Activated naive CD8-positive, alpha-beta T cell treated with anti-CD3 and anti-CD28 coated beads, Interleukin-2, amount 50 U/mL, for 24 hours (primary cell): ENCODE measurements at regions not wholly inside any gene's neighbourhood (a gene's known extent, or its start where the extent isn't known, plus 50 kb on each side); places are given as distances from the start of the nearest gene placed in this dataset.
"Not testable (repeated sequence)": the region's sequence is repeated elsewhere in the genome, so short reads cannot be mapped to it uniquely, and the experiment has no call there.

Source experiments
- ATAC-seq: fragments of 150-1000 bp; cut with Tn5 transposase; one replicate; pipeline ENCODE4 v1.10.0; 2021
- DNase-seq: peaks from one replicate; pipeline ENCODE4 v3.0.0; 2021
- H3K27ac Mint-ChIP-seq: one replicate; pipeline ENCODE4 v1.8.0; 2021; ENCODE audit warnings: mild to moderate bottlenecking, mixed read lengths
- H3K27me3 Mint-ChIP-seq: one replicate; pipeline ENCODE4 v1.8.0; 2021; ENCODE audit warnings: mixed read lengths
- H3K36me3 Mint-ChIP-seq: one replicate; pipeline ENCODE4 v1.8.0; 2021; ENCODE audit warnings: low read depth, mixed read lengths
- H3K4me1 Mint-ChIP-seq: one replicate; pipeline ENCODE4 v1.8.0; 2021; ENCODE audit warnings: mixed read lengths
- H3K4me3 Mint-ChIP-seq: one replicate; pipeline ENCODE4 v1.8.0; 2021; ENCODE audit warnings: mild to moderate bottlenecking, moderate library complexity, mixed read lengths
- H3K9me3 Mint-ChIP-seq: one replicate; pipeline ENCODE4 v1.8.0; 2021; ENCODE audit warnings: mixed read lengths

DNA sequence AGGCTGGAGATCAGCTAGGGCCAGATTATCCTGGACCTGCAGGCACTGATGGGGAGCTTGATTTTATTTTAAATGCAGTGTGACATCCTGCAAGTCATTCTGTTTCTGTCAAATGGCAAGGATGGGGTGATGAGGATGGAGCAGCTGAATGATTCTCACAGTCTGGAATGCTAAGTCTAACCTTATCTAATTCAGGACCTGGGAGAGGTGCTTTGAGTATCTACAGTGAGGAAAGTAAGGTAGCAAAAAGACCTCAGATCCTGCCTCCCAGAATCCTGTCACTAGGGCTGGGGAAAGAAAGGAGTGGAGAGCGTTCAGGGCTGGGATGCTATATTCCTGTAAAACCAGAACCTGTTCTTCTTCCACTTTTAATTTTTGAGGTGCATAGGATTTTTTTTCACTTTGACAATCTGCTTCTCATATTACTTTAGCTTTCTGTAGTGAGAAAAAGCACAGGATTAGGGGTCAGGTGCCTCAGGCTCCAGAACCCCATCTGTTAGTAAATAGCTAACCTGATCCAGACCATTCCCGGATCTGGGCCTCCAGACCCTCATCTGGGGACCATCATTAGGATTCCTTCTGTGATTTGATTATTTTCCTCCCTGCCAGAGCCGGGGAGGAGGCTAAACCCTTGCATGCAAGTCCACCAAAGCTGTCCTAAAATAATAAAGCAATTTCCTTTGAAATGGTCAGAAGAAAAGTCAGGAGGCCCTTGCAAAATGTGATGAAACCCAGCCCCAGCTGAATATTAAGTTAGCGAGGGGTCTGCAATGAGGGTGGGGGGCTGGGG lies 54.7 kb downstream of the ASCL1 start:
- peaks cover 11% of the 10 kb centered on the region for H3K27me3 Mint-ChIP-seq
- no peak for ATAC-seq
- H3K36me3 Mint-ChIP-seq = no peaks in the 10 kb centered on the region
- H3K4me3 Mint-ChIP-seq = no peak overlapping the region
- H3K4me1 Mint-ChIP-seq = no peaks in the 10 kb centered on the region
- H3K27ac Mint-ChIP-seq = no peak overlapping the region
- no peak for DNase-seq
- no peaks in the 10 kb centered on the region for H3K9me3 Mint-ChIP-seq

DNA sequence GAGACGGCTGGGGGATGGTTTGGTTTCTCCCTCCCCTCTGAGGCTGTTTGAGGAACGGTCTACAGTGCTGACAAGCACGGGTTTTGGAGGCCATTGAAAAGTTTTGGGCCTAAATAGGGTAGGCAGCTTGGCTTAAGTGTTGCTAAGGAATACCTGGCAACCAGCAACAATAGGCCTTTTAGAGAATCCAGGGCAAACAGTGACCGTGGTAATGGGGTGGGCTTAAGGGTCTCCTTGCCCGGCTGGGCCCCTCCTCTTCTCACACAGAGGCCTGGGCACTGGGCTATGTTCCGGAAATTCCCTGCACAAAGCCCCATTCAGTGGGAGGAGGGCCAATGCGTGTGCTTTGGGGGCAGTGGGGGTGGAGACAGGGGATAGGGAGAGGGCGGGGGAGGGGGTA lies 55.4 kb downstream of the ASCL1 start:
- DNase-seq (no peak), ATAC-seq (no peak)
- Mint-ChIP-seq H3K4me1 (no peaks in the 10 kb centered on the region), H3K36me3 (no peaks in the 10 kb centered on the region), H3K4me3 (no peak overlapping the region), H3K27ac (no peak overlapping the region), H3K9me3 (no peaks in the 10 kb centered on the region), H3K27me3 (peaks cover 11% of the 10 kb centered on the region)

GRCh38 chr12:103013741-103014300 lies 56.3 kb downstream of the ASCL1 start:
- Mint-ChIP-seq H3K4me3 (no peak overlapping the region), H3K9me3 (no peaks in the 10 kb centered on the region), H3K4me1 (no peaks in the 10 kb centered on the region), H3K27ac (no peak overlapping the region), H3K36me3 (no peaks in the 10 kb centered on the region), H3K27me3 (peaks cover 9% of the 10 kb centered on the region)
- ATAC-seq (no peak), DNase-seq (no peak)

DNA sequence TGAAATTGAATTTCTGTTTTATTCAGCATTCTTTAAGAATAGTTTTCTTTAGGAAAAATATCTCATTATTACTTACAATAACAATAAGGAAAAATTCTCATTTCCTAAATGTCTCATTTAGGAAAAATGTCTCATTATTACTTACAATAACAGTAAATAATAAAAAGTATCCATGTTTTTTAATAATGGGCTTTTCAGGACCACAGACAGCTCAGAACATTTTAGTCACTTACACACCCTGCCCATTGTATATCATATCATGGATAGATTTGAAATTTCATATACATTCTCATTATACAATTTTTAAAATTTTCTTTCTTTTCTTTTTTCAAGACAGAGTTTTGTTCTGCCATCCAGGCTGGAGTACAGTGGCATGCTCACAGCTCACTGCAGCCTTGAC lies 58.9 kb downstream of the ASCL1 start:
- Mint-ChIP-seq H3K27ac (no peak overlapping the region), H3K4me3 (no peak overlapping the region), H3K9me3 (no peaks in the 10 kb centered on the region), H3K36me3 (no peaks in the 10 kb centered on the region), H3K27me3 (peaks cover 9% of the 10 kb centered on the region), H3K4me1 (no peaks in the 10 kb centered on the region)
- DNase-seq = no peak
- ATAC-seq = no peak

DNA sequence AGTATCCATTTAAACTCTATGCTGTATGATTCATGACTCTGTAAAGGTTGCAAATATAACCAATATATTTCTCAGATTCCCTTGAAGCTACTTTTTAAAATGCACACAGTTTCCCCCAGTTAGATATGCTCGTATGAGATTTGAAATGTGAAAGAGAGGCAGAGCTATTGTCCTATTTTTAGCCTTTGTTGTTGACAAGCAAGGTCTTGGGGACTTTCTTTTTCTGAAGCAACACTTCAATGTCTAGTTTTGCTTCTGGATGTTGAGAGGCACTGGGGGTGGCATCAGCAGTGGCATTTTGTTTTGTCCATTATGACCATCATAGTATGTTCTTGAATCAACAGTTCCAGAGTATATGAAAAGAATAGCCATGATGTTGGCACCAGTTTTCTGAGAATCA lies 63.4 kb downstream of the ASCL1 start:
- Mint-ChIP-seq H3K27ac (no peak overlapping the region), H3K4me3 (no peak overlapping the region), H3K4me1 (no peaks in the 10 kb centered on the region), H3K27me3 (peaks cover 3% of the 10 kb centered on the region), H3K36me3 (no peaks in the 10 kb centered on the region), H3K9me3 (no peaks in the 10 kb centered on the region)
- DNase-seq (no peak), ATAC-seq (no peak)

DNA sequence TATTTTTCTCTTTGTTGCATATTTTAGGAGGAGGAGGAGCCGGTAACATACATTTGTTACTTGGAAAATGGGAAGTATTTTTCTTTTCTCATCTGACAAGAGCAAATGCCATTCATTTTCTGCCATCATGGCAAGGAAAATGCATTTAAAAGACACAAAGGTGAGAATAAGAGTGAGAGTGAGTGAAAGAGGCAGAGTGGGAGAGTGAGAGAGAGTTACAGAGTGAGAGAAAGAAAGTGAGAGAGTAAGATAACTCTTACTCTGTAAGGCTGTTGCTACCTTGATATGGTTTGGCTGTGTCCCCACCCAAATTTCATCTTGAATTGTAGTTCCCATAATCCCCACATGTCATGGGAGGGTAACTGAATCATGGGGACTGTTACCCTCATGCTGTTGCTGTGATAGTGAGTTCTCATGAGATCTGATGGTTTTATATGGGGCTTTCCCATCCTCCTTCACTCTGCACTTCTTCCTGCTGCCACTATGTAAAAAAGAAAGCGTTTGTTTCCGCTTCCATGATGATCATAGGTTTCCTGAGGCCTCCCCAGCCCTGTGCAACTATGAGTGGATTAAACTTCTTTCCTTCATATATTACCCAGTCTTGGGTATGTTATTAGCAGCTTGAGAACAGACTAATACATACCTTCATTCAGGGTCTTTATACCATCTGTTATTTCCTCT lies 64.2 kb downstream of the ASCL1 start:
- Mint-ChIP-seq H3K4me1 (no peaks in the 10 kb centered on the region), H3K4me3 (no peak overlapping the region), H3K27ac (no peak overlapping the region), H3K27me3 (peaks cover 3% of the 10 kb centered on the region), H3K36me3 (no peaks in the 10 kb centered on the region), H3K9me3 (no peaks in the 10 kb centered on the region)
- DNase-seq (no peak), ATAC-seq (no peak)

- ATAC-seq (no peak), DNase-seq (no peak)
- H3K36me3 Mint-ChIP-seq = no peaks in the 10 kb centered on the region
- no peaks in the 10 kb centered on the region for H3K9me3 Mint-ChIP-seq
- H3K27ac Mint-ChIP-seq = no peak overlapping the region
- H3K27me3 Mint-ChIP-seq = peaks cover 3% of the 10 kb centered on the region
- no peaks in the 10 kb centered on the region for H3K4me1 Mint-ChIP-seq
- no peak overlapping the region for H3K4me3 Mint-ChIP-seq
Observed at GRCh38 chr12:103024650-103025049, 67.2 kb downstream of the ASCL1 start.

DNA sequence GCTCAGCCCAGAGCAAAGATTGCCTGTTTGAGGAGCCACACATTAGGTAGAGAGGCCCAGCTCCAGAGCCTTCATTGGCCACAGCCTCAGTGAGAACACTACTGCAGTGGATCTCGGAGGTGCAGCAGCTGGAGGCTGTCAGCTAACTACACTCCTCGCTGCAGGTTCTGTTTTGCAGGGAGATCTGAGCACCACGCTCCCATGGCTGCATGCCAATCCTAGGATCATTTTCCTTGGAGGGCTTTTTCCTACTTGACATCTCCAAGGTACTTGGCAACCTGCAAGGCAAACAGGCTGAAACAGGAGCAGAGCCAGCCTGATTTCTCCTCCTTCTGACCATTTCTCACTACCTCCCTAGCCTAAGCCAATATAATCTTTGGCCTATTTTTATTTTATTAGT lies 69.2 kb downstream of the ASCL1 start:
- not testable (repeated sequence) for H3K36me3 Mint-ChIP-seq, DNase-seq

DNA sequence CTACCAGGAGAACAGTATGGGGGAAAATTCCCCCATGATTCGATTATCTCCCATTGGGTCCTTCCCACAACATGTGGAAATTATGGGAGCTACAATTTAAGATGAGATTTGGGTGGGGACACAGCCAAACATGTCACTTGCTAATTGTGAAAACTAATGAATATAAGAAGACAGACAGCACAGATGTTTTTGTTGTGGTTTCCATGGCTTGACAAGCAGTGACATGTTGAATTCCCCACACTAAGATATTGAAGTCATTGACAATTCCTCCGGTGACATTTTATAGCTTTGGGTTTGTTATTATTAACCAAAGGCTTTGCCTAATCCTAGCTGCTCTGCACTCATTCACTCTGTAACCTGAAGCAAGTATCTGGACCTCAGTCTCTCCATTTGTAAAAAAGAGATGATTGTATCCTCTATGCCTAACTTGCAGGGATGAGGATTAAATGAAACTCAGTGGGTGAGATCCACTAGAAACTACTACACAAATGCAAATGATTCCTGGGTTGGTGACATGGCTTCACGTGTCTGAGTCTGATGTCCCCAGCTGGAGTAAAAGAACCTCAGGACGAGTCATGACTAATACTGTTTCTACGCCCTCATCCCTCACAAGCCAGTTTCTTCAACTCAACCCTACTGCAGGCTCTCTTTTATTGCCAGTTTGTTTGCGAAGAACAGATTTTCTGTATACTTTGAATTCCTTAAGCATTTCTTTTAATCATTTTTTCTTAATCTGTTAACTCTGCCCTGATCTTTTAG lies 71.6 kb downstream of the ASCL1 start:
- Mint-ChIP-seq H3K27me3 (no peaks in the 10 kb centered on the region), H3K27ac (no peak overlapping the region), H3K36me3 (no peaks in the 10 kb centered on the region), H3K4me1 (no peaks in the 10 kb centered on the region), H3K9me3 (no peaks in the 10 kb centered on the region), H3K4me3 (no peak overlapping the region)
- no peak for DNase-seq
- ATAC-seq = no peak

More for the DNA sequence above, 69.2 kb downstream of the ASCL1 start:
- H3K27me3 Mint-ChIP-seq, H3K9me3 Mint-ChIP-seq, ATAC-seq, H3K27ac Mint-ChIP-seq, H3K4me1 Mint-ChIP-seq, H3K4me3 Mint-ChIP-seq: not testable (repeated sequence)

DNA sequence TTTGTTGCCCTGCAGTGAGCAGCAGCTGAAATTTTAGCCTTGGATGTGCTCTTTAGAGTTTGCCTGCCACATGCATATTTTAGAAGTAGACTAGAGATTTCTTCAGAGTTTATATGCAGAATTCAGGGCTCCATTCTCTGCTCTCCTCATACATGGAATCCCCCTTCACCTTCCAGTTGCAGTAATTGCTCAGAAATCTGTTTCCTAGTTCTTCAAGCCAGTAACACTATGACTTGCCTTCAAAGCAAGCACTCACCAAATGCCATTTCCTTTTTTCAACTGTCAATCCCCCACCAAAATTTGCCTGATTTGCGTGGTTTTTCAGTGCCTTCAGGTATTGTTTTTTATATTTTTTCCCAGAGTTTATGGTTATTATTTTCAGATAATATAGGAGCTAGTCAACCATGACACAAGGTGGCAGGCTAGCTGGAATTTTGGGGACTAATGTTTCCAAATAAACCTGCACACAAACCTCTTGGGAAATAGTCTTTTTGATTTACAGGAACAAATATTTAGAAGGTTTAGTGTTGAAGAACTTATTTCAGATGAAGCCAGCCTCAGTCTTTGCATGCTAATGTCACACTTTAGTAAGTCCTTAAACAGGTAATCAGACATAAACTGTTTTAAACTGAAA lies 79.2 kb downstream of the ASCL1 start:
- H3K27ac Mint-ChIP-seq = no peak overlapping the region
- H3K27me3 Mint-ChIP-seq = peaks cover 10% of the 10 kb centered on the region
- no peak overlapping the region for H3K4me3 Mint-ChIP-seq
- H3K4me1 Mint-ChIP-seq = no peaks in the 10 kb centered on the region
- H3K9me3 Mint-ChIP-seq = no peaks in the 10 kb centered on the region
- no peak for ATAC-seq
- no peaks in the 10 kb centered on the region for H3K36me3 Mint-ChIP-seq
- no peak for DNase-seq

- no peak for DNase-seq
- Mint-ChIP-seq H3K27me3 (peaks cover 14% of the 10 kb centered on the region), H3K4me1 (no peaks in the 10 kb centered on the region), H3K27ac (no peak overlapping the region), H3K36me3 (no peaks in the 10 kb centered on the region), H3K4me3 (no peak overlapping the region), H3K9me3 (no peaks in the 10 kb centered on the region)
- ATAC-seq = no peak
Observed at GRCh38 chr12:103043531-103044486, 86.3 kb downstream of the ASCL1 start.

DNA sequence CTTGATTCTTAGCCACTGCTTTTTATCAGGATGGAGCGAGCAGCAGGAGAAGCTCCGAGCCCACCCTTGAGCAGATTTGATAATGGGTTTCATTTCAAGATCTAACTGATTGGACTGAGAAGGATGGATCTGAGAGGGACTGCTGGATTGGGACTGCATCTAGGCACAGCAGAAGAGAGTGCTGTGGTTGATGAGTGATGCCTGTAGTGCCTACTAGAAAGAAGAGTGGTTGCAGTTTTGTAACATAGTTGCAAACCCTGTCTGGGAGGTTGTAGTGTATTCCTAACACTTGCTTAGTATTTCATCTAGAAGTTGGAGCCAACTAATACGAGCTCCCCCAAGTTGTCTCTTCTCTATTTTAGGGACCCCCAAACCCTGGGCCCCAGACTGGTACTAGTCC lies 88.7 kb downstream of the ASCL1 start:
- no peak overlapping the region for H3K27ac Mint-ChIP-seq
- no peaks in the 10 kb centered on the region for H3K9me3 Mint-ChIP-seq
- no peaks in the 10 kb centered on the region for H3K4me1 Mint-ChIP-seq
- peaks cover 14% of the 10 kb centered on the region for H3K27me3 Mint-ChIP-seq
- DNase-seq = no peak
- no peaks in the 10 kb centered on the region for H3K36me3 Mint-ChIP-seq
- no peak for ATAC-seq
- H3K4me3 Mint-ChIP-seq = no peak overlapping the region

DNA sequence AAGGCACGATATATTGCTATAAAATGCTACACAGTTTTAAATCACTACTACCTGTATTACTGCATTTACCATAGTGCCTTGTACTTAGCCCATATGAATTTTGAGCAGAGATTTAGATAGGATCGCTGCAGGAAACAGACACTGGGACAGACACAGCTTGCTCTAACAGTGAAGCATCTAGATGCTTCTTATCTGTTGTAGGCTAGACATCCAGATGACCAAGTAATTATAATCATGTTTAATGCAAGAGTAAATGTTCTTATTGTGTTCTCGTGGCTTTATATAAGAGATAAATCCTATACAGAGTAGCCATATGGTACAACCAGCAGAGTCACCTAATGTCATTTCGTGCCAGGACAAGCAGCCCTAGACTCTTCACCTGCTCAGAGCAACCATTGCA lies 92.8 kb downstream of the ASCL1 start:
- ATAC-seq (no peak), DNase-seq (no peak)
- Mint-ChIP-seq H3K36me3 (no peaks in the 10 kb centered on the region), H3K4me1 (no peaks in the 10 kb centered on the region), H3K4me3 (no peak overlapping the region), H3K9me3 (no peaks in the 10 kb centered on the region), H3K27me3 (peaks cover 5% of the 10 kb centered on the region), H3K27ac (no peak overlapping the region)
